ENCODE measurements at regions not wholly inside any gene's neighbourhood (a gene's known extent, or its start where the extent isn't known, plus 50 kb on each side); places are given as distances from the start of the nearest gene placed in this dataset.

DNA sequence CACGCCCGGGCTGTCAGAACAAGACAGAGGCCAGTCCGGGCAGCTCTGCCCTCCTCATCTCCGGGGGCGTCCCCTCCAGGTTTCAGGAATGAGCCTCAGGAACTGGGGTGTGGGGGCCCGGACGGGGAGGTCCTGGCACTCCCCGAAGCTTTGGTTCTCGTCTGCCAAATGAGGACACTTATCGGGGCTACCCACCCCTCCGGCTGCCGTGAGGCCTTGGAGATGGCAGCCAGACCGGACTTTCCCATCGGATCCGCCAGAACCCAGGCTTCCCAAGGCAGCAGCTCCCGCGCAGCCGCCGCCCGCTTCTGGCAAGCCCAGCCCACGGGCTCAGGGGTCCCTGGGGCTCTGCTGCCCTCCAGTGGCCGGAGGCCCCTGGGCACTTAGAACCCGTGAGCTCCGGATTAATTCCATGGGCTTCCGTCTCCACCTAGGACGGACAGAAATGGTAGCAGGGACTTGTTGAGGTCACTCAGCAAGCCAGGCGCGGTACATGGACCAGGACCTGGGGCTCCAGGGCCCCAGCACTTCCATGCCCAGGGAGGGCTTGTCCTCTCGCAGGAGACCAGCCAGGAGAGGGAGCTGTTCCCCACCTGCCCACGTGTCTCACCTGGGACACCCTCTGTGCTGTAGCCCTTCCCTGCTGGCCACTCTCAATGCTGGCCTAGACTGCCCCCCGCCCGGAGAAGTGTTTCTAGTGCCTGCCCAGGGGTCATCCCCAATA is 89.4 kb downstream of the LINGO1 start:
- Histone ChIP-seq H3K27ac (peak overlapping the region in 1 of 2 donors; percentile 82), H3K9me3 (no peaks in the 10 kb centered on the region), H3K4me3 (peak overlapping the region; percentile 10 to 30), H3K4me1 (peaks cover 27% of the 10 kb centered on the region), H3K27me3 (no peaks in the 10 kb centered on the region), H3K36me3 (ENCODE audit: low read depth, missing control alignments) (no peaks in the 10 kb centered on the region)
- TF ChIP-seq POLR2A (IDR thresholded peaks at IDR 0.05): no peak
- TF ChIP-seq, protein P1, sequence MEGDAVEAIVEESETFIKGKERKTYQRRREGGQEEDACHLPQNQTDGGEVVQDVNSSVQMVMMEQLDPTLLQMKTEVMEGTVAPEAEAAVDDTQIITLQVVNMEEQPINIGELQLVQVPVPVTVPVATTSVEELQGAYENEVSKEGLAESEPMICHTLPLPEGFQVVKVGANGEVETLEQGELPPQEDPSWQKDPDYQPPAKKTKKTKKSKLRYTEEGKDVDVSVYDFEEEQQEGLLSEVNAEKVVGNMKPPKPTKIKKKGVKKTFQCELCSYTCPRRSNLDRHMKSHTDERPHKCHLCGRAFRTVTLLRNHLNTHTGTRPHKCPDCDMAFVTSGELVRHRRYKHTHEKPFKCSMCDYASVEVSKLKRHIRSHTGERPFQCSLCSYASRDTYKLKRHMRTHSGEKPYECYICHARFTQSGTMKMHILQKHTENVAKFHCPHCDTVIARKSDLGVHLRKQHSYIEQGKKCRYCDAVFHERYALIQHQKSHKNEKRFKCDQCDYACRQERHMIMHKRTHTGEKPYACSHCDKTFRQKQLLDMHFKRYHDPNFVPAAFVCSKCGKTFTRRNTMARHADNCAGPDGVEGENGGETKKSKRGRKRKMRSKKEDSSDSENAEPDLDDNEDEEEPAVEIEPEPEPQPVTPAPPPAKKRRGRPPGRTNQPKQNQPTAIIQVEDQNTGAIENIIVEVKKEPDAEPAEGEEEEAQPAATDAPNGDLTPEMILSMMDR (IDR thresholded peaks at IDR 0.05): peak; percentile 90 to 94 (median 93)
- DNase-seq: peak; percentile 89
- WGBS, 2 donors: 14 to 22% methylated on average over 9 to 32 of the region's 32 CpGs
- intact Hi-C loops (cut with DNase I; ENCODE audit: low total_unique reads): loop anchor here (10.0 kb wide), 1 partner anchor 429 kb away; no protein-coding TSS in a partner anchor

DNA sequence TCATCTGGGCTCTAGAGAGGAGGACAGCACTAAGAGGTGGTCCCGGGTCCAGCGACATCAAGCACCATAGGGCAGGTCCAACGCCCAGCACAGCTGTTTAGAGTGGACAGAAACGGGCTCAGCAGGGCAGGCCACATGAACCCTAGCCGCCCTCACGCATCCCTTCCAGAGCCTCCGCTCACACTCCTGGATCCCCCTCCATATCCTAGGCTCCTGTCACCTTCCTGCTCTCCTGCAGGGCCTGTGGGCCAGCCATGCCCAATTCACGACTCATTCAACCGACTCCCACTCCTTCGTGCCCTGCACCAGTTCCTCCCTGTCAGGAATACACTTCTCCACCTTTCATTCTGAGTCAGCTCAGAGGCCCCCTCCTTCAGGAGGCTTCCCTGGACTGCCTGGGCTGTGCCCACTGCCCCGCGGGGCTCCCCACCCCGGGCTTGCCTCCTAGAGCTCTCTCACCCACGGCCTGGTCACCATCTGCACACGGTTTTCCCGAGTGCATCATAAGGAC is 90.2 kb downstream of the LINGO1 start:
- no peaks in the 10 kb centered on the region for H3K9me3 ChIP-seq
- H3K27ac ChIP-seq: peak overlapping the region in 1 of 2 donors; percentile 82
- no peak overlapping the region for H3K4me3 ChIP-seq
- TF ChIP-seq, protein P1 (IDR thresholded peaks at IDR 0.05): no peak
- TF ChIP-seq POLR2A (IDR thresholded peaks at IDR 0.05): no peak
- WGBS, 2 donors: 77 to 83% methylated on average over 15 to 16 of the region's 16 CpGs
- no peak for DNase-seq
- no peaks in the 10 kb centered on the region for H3K27me3 ChIP-seq
- intact Hi-C loops (cut with DNase I; ENCODE audit: low total_unique reads): loop anchor here (10.0 kb wide), 1 partner anchor 428 kb away; no protein-coding TSS in a partner anchor
- H3K4me1 ChIP-seq: peaks cover 32% of the 10 kb centered on the region
- H3K36me3 ChIP-seq (ENCODE audit: low read depth, missing control alignments): no peaks in the 10 kb centered on the region

DNA sequence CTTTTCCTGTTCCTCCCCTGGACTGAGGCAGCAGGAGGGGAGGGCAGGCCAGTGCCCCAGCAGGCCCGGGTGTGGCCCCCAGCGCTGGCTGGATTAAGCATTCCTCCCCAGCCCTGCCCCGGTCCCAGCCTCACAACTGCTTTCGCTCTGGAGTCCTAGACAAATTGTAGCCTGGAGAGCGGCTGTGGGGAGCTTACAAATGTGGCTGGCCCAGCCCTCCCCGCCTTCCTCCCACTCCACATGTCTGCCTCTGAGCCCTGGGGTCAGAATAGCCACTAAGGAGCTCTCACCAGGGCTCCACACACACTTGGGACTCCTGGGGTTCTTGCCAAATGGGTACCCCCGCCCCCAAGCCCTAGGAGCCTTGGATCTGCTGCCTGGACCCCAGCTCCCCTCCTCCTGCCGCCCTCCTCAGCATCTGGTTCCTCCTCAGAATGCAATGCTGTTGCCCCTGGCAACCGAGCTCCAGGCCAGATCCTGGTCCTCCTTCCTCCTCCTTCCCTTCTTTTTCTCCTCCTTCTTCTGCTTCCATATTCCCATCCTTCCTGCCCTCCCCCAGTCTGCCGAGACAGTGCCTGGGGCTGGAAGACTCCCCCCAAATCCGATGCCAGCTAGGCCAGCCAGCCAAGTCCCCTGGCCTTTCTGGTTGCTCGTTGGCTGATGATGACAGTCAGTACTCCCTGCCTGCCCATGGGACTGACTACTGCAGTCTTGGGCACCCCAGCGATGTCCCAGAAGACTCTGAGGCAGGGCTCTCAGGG is 91.1 kb downstream of the LINGO1 start:
- intact Hi-C loops (cut with DNase I; ENCODE audit: low total_unique reads): loop anchor here (10.0 kb wide), 1 partner anchor 427 kb away; no protein-coding TSS in a partner anchor
- no peak overlapping the region for H3K27ac ChIP-seq
- H3K9me3 ChIP-seq: no peaks in the 10 kb centered on the region
- H3K4me1 ChIP-seq: peaks cover 32% of the 10 kb centered on the region
- WGBS, 2 donors: 75 to 81% methylated on average over 9 to 13 of the region's 13 CpGs
- H3K27me3 ChIP-seq: no peaks in the 10 kb centered on the region
- H3K4me3 ChIP-seq: no peak overlapping the region
- TF ChIP-seq, protein P1 (IDR thresholded peaks at IDR 0.05): no peak
- TF ChIP-seq POLR2A (IDR thresholded peaks at IDR 0.05): no peak
- DNase-seq: peak; percentile 32
- H3K36me3 ChIP-seq (ENCODE audit: low read depth, missing control alignments): no peaks in the 10 kb centered on the region

DNA sequence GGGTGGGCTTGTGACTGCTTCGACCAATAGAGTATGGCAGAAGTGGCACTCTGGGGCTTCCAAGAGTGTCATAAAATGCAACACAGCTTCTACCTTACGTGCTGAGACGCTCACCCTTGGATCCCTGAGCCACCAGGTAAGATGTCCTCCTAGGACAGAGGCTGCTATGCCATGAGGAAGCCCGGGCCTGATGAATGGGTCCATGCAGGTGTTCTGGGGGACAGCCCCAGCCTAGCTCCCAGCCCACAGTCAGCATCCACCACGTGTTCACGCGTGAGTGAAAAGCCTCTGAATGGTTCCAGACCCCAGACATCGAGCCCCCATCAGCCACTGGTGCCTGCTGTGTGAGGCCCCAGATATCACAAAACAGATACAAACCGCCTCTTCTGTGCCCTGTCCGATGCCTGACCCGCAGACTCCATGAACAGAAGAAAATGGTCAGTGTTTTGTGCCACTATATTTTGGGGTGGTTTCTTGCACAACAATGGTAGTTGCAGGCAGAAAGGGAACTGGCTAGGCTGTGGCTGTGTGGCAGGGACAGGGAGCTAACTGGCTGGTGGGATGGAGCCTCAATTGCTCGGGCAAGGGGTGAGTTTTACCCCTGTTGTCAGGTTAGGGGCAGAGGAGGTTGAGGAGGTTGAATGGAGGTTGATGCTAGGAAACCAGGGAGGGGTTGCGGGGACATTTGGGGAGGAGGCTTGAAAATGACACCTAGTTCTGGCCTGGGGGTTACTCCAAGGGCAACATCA is 92.2 kb downstream of the LINGO1 start:
- TF ChIP-seq, protein P1 (IDR thresholded peaks at IDR 0.05): no peak
- TF ChIP-seq POLR2A (IDR thresholded peaks at IDR 0.05): no peak
- WGBS, 2 donors: 71 to 94% methylated on average over 5 to 13 of the region's 13 CpGs
- DNase-seq: no peak
- intact Hi-C loops (cut with DNase I; ENCODE audit: low total_unique reads): loop anchor here (10.0 kb wide), 1 partner anchor 426 kb away; no protein-coding TSS in a partner anchor
- no peak overlapping the region for H3K27ac ChIP-seq
- no peaks in the 10 kb centered on the region for H3K9me3 ChIP-seq
- H3K4me1 ChIP-seq: peaks cover 27% of the 10 kb centered on the region
- H3K4me3 ChIP-seq: no peak overlapping the region
- H3K36me3 ChIP-seq (ENCODE audit: low read depth, missing control alignments): no peaks in the 10 kb centered on the region
- H3K27me3 ChIP-seq: no peaks in the 10 kb centered on the region
